PC-9 (cell line): ENCODE measurements at regions not wholly inside any gene's neighbourhood (a gene's known extent, or its start where the extent isn't known, plus 50 kb on each side); places are given as distances from the start of the nearest gene placed in this dataset.
A peak's percentile ranks its signal among the peaks of the same experiment; 100 is the strongest.

Experiments used
- BruUV-seq: library from RNA; stranded (reverse); fragments of 400-500 nt; replicated peaks from 2 replicates; lab custom pipeline; 2021; lab: Mats Ljungman, UMichigan
- CTCF ChIA-PET: fragments of 300-600 bp; sonication (Branson Sonifier 250); formaldehyde crosslinking; loops from one replicate; lab custom pipeline; 2022; ENCODE audit warnings: antibody characterized with exemption; lab: Charles Lee
- POLR2A ChIA-PET: fragments of 300-600 bp; sonication (Branson Sonifier 250); formaldehyde crosslinking; loops from one replicate; lab custom pipeline; 2022; ENCODE audit warnings: antibody characterized with exemption; ENCODE audit not compliant: unreplicated experiment; lab: Charles Lee
- DNase-seq, 2 experiments: peaks; one replicate each; pipeline versions ENCODE4 v3.0.0 to v3.0.0-alpha.2; 2015 to 2022; ENCODE audit warnings: mixed read lengths in 1 of 2
- H2AFZ ChIP-seq: fragments of 200-600 bp; sonication (generic); 2 replicates; pipeline ENCODE4 v1.8.1; 2017; ENCODE audit warnings: antibody characterized with exemption
- H3F3A ChIP-seq: fragments of 200-600 bp; sonication (generic); 2 replicates; pipeline ENCODE4 v1.8.1; 2017; ENCODE audit warnings: antibody characterized with exemption, mild to moderate bottlenecking, low read depth; ENCODE audit not compliant: insufficient read depth
- H3K27ac ChIP-seq: fragments of 200-600 bp; sonication (generic); 2 replicates; pipeline ENCODE4 v1.6.1; 2016; ENCODE audit warnings: mixed run types
- H3K27me3 ChIP-seq: fragments of 200-600 bp; sonication (generic); 2 replicates; pipeline ENCODE4 v1.6.1; 2016; ENCODE audit warnings: low read depth, mixed run types; ENCODE audit not compliant: insufficient read depth
- H3K36me3 ChIP-seq: fragments of 200-600 bp; sonication (generic); 2 replicates; pipeline ENCODE4 v1.6.1; 2016; ENCODE audit warnings: low read depth, mixed run types
- H3K4me1 ChIP-seq: fragments of 200-600 bp; sonication (generic); replicated peaks from 2 replicates; pipeline ENCODE4 v1.6.1; 2016; ENCODE audit warnings: mixed run types; ENCODE audit not compliant: insufficient read depth
- H3K4me2 ChIP-seq: fragments of 200-600 bp; sonication (generic); 2 replicates; pipeline ENCODE4 v1.6.1; 2017; ENCODE audit warnings: mixed run types
- H3K4me3 ChIP-seq: fragments of 200-600 bp; sonication (generic); 2 replicates; pipeline ENCODE4 v1.6.1; 2016; ENCODE audit warnings: mixed run types
- H3K79me2 ChIP-seq: fragments of 200-600 bp; sonication (generic); 2 replicates; pipeline ENCODE4 v1.6.1; 2017; ENCODE audit warnings: low read depth, mixed run types
- H3K9me2 ChIP-seq: fragments of 200-600 bp; sonication (generic); 2 replicates; pipeline ENCODE4 v1.8.1; 2017; ENCODE audit warnings: mild to moderate bottlenecking; ENCODE audit not compliant: insufficient read depth
- H3K9me3 ChIP-seq: fragments of 200-600 bp; sonication (generic); 2 replicates; pipeline ENCODE4 v1.8.1; 2016; ENCODE audit warnings: low read depth; ENCODE audit not compliant: insufficient read depth
- H4K20me1 ChIP-seq: fragments of 200-600 bp; sonication (generic); 2 replicates; pipeline ENCODE4 v1.8.1; 2017; ENCODE audit not compliant: insufficient read depth
- CTCF ChIP-seq: fragments of 200-600 bp; sonication (generic); conservative IDR thresholded peaks from 2 replicates; pipeline ENCODE4 v1.6.1; 2017; ENCODE audit warnings: mixed run types, antibody characterized with exemption, mild to moderate bottlenecking, moderate library complexity
- EZH2 ChIP-seq: fragments of 200-600 bp; sonication (generic); IDR thresholded peaks from 2 replicates; pipeline ENCODE4 v1.8.0; 2017; ENCODE audit warnings: antibody characterized with exemption, low read depth
- intact Hi-C: fragments of 100-400 bp; cut with micrococcal nuclease; formaldehyde crosslinking; loops from one replicate; pipeline ENCODE4 v1.10.0; 2022; ENCODE audit not compliant: unreplicated experiment

- Histone ChIP-seq H3K36me3 (no peaks in the 10 kb centered on the region), H3K4me1 (peaks cover 76% of the 10 kb centered on the region), H3F3A (peaks cover 62% of the 10 kb centered on the region), H3K9me3 (no peaks in the 10 kb centered on the region), H2AFZ (no peak overlapping the region), H3K4me2 (no peak overlapping the region), H3K27me3 (no peaks in the 10 kb centered on the region), H3K79me2 (peaks cover 21% of the 10 kb centered on the region; the same call in 1 of the 2 replicates), H3K9me2 (no peaks in the 10 kb centered on the region), H3K4me3 (no peak overlapping the region), H4K20me1 (no peaks in the 10 kb centered on the region), H3K27ac (no peak overlapping the region)
- intact Hi-C loops, result no loop called here
- CTCF ChIA-PET, result no interaction called here
- BruUV-seq, result no TSS peak
- TF ChIP-seq CTCF, result no peak
- no peak for TF ChIP-seq EZH2
- DNase-seq, result no peak
- POLR2A ChIA-PET, result interaction anchor here (0.6 kb wide), 1 partner anchor 13 kb away, joined by 9 read pairs; no protein-coding TSS in a partner anchor
Measured at GRCh38 chr2:55103046-55103445, 52.8 kb upstream of the RTN4 start.

- Histone ChIP-seq H3K9me2 (no peaks in the 10 kb centered on the region), H4K20me1 (no peaks in the 10 kb centered on the region), H3K4me2 (peak overlapping the region; percentile 72), H3K27ac (peak overlapping the region; percentile 98), H3K4me1 (peaks cover 76% of the 10 kb centered on the region), H3F3A (peaks cover 62% of the 10 kb centered on the region), H3K4me3 (no peak overlapping the region), H3K27me3 (no peaks in the 10 kb centered on the region), H3K36me3 (no peaks in the 10 kb centered on the region), H3K9me3 (no peaks in the 10 kb centered on the region), H3K79me2 (peaks cover 19% of the 10 kb centered on the region; the same call in 1 of the 2 replicates), H2AFZ (peak overlapping the region; percentile 32; the same call in 1 of the 2 replicates)
- intact Hi-C loops, result no loop called here
- peak in 1 of 2 experiments; percentile 80 for DNase-seq
- TF ChIP-seq CTCF (no peak), EZH2 (no peak)
- POLR2A ChIA-PET, result no interaction called here
- CTCF ChIA-PET, result no interaction called here
- no TSS peak for BruUV-seq
Measured at GRCh38 chr2:55102056-55102812, 52.0 kb upstream of the RTN4 start.

GRCh38 chr2:55101466-55101865, 51.2 kb upstream of the RTN4 start:
- CTCF ChIA-PET, result interaction anchor here (1.3 kb wide), 1 partner anchor 53 kb away, joined by 3 read pairs; no protein-coding TSS in a partner anchor
- H3K9me3 ChIP-seq, result no peaks in the 10 kb centered on the region
- no peaks in the 10 kb centered on the region for H3K9me2 ChIP-seq
- peaks cover 62% of the 10 kb centered on the region for H3F3A ChIP-seq
- H3K4me3 ChIP-seq, result no peak overlapping the region; the same call in 1 of the 2 replicates
- H3K4me2 ChIP-seq, result peak overlapping the region; percentile 72
- H2AFZ ChIP-seq, result no peak overlapping the region
- POLR2A ChIA-PET, result interaction anchor here (0.6 kb wide), 1 partner anchor 28 kb away, joined by 4 read pairs; no protein-coding TSS in a partner anchor
- TF ChIP-seq CTCF (no peak), EZH2 (no peak)
- peak overlapping the region; percentile 98 for H3K27ac ChIP-seq
- H3K27me3 ChIP-seq, result no peaks in the 10 kb centered on the region
- H3K79me2 ChIP-seq, result peaks cover 19% of the 10 kb centered on the region; the same call in 1 of the 2 replicates
- no peaks in the 10 kb centered on the region for H3K36me3 ChIP-seq
- H4K20me1 ChIP-seq, result no peaks in the 10 kb centered on the region
- no TSS peak for BruUV-seq
- DNase-seq, result no peak
- peaks cover 76% of the 10 kb centered on the region for H3K4me1 ChIP-seq
- intact Hi-C loops, result no loop called here
